HepG2 (cell line): ENCODE measurements at regions not wholly inside any gene's neighbourhood (a gene's known extent, or its start where the extent isn't known, plus 50 kb on each side); places are given as distances from the start of the nearest gene placed in this dataset.

ENCODE experiments used
- ATAC-seq: fragments of 200-7000 bp; cut with Tn5 transposase; 3 replicates; pipeline ENCODE4 v1.9.1; 2020; ENCODE audit warnings: mild to moderate bottlenecking, moderate library complexity
- BruUV-seq: library from RNA; stranded (reverse); fragments of 400-500 nt; replicated peaks from 2 replicates; lab custom pipeline; 2021; lab: Mats Ljungman, UMichigan
- CTCF ChIA-PET: fragments of 300-600 bp; formaldehyde crosslinking; extraction: SDS; loops from one replicate; lab custom pipeline; 2021; ENCODE audit warnings: low total read pairs, inconsistent platforms, low intra/inter-chr PET ratio; lab: Yijun Ruan, JAX
- POLR2A ChIA-PET: fragments of 350-600 bp; sonication (Branson Sonifier 250); formaldehyde crosslinking; loops from one replicate; lab custom pipeline; 2020; ENCODE audit warnings: antibody characterized with exemption, inconsistent platforms; lab: Yijun Ruan, JAX
- DNase-seq: peaks from one replicate; pipeline ENCODE4 v3.0.0-alpha.2; 2015; ENCODE audit warnings: low spot score
- FAIRE-seq: peaks from 3 replicates; lab custom pipeline; 2011; peaks lifted over from hg19 to GRCh38; lab: Jason Lieb, UNC
- H2AFZ ChIP-seq: one replicate; pipeline ENCODE4 v1.6.1; 2011; ENCODE audit warnings: low read length, inconsistent platforms
- H3K27ac ChIP-seq: fragments of 300-600 bp; 3 replicates; pipeline ENCODE4 v1.8.0; 2011; ENCODE audit warnings: mixed run types, mild to moderate bottlenecking, mixed read lengths, low read length, inconsistent platforms; ENCODE audit not compliant: insufficient read depth; ENCODE audit errors: extremely low read length
- H3K27me3 ChIP-seq, 2 experiments: fragments of 200-600 bp in 1 of 2; 2 replicates in 1 of 2; 3 replicates in 1 of 2; pipeline versions ENCODE4 v1.6.0 to v1.8.0; 2011; ENCODE audit warnings: low read length in 2 of 2, mild to moderate bottlenecking in 2 of 2, moderate library complexity in 2 of 2, inconsistent platforms in 1 of 2; ENCODE audit not compliant: insufficient read depth in 2 of 2, control insufficient read depth in 1 of 2
- H3K36me3 ChIP-seq, 2 experiments: fragments of 200-600 bp in 1 of 2; replicated peaks in 1 of 2; 2 replicates in 1 of 2; 3 replicates in 1 of 2; pipeline versions ENCODE4 v1.5.1 to v1.8.0; 2011; ENCODE audit warnings: low read length in 2 of 2, inconsistent platforms in 1 of 2; ENCODE audit not compliant: insufficient read depth in 2 of 2, control insufficient read depth in 1 of 2
- H3K4me1 ChIP-seq: 2 replicates; pipeline ENCODE4 v1.5.1; 2012; ENCODE audit warnings: low read length, inconsistent platforms; ENCODE audit not compliant: insufficient read depth
- H3K4me2 ChIP-seq: 2 replicates; pipeline ENCODE4 v1.6.0; 2011; ENCODE audit warnings: low read depth, low read length, inconsistent platforms
- H3K4me3 ChIP-seq, 3 experiments: fragments of 200-600 bp in 1 of 3; sonication (generic), shearing (Covaris generic) in 1 of 3; replicated peaks in 1 of 3; 2 replicates each; pipeline ENCODE4 v1.5.1; 2011 to 2016; ENCODE audit warnings: low read length in 3 of 3, inconsistent platforms in 2 of 3, low read depth in 2 of 3, mild to moderate bottlenecking in 2 of 3, control low read depth in 1 of 3, mixed read lengths in 1 of 3; ENCODE audit not compliant: insufficient read depth in 1 of 3
- H3K79me2 ChIP-seq: one replicate; pipeline ENCODE4 v1.6.1; 2011; ENCODE audit warnings: low read length, inconsistent platforms; ENCODE audit not compliant: insufficient read depth
- H3K9ac ChIP-seq: 2 replicates; pipeline ENCODE4 v1.6.0; 2011; ENCODE audit warnings: mild to moderate bottlenecking, low read depth, low read length, inconsistent platforms; ENCODE audit not compliant: insufficient read depth
- H3K9me3 ChIP-seq: 2 replicates; pipeline ENCODE4 v1.5.1; 2012; ENCODE audit warnings: mild to moderate bottlenecking, low read length
- H4K20me1 ChIP-seq: 2 replicates; pipeline ENCODE4 v1.6.0; 2011; ENCODE audit warnings: inconsistent platforms, mild to moderate bottlenecking, low read length, moderate library complexity; ENCODE audit not compliant: insufficient read depth
- DNMT1 ChIP-seq: sonication (generic); formaldehyde crosslinking; IDR thresholded peaks from 2 replicates; pipeline ENCODE4 v1.5.1; 2020; ENCODE audit warnings: mild to moderate bottlenecking, missing genetic modification reagents
- EP300 ChIP-seq, 3 experiments: sonication (generic) in 1 of 3; formaldehyde crosslinking in 1 of 3; IDR thresholded peaks; 2 replicates each; pipeline versions ENCODE4 v1.5.1 to v1.6.1; 2011 to 2020; ENCODE audit warnings: low read depth in 2 of 3, low read length in 2 of 3, borderline replicate concordance in 1 of 3, improper control_type of control experiment in 1 of 3, mild to moderate bottlenecking in 1 of 3, missing genetic modification reagents in 1 of 3, moderate library complexity in 1 of 3
- HNRNPLL ChIP-seq: fragments of 200-400 bp; formaldehyde crosslinking; IDR thresholded peaks from 2 replicates; pipeline ENCODE4 v1.6.1; 2017; ENCODE audit warnings: mild to moderate bottlenecking, low read depth, low read length; ENCODE audit not compliant: poor library complexity, severe bottlenecking
- KDM6A ChIP-seq: IDR thresholded peaks from 2 replicates; pipeline ENCODE4 v1.6.1; 2016; ENCODE audit warnings: low read depth
- MTF2 ChIP-seq: sonication (generic); formaldehyde crosslinking; IDR thresholded peaks from 2 replicates; pipeline ENCODE4 v1.5.0; 2020; ENCODE audit warnings: missing genetic modification reagents, borderline replicate concordance
- NPAS2 ChIP-seq: sonication (generic); formaldehyde crosslinking; IDR thresholded peaks from 2 replicates; pipeline ENCODE4 v1.8.0; 2022; ENCODE audit warnings: mild to moderate bottlenecking, missing genetic modification reagents, borderline replicate concordance
- RBAK ChIP-seq: sonication (generic); formaldehyde crosslinking; IDR thresholded peaks from 2 replicates; pipeline ENCODE4 v1.5.1; 2020; ENCODE audit warnings: mild to moderate bottlenecking, missing genetic modification reagents
- TARDBP ChIP-seq: sonication (generic); formaldehyde crosslinking; IDR thresholded peaks from 2 replicates; pipeline ENCODE4 v1.8.0; 2022; ENCODE audit warnings: mild to moderate bottlenecking, missing genetic modification reagents
- THYN1 ChIP-seq: sonication (generic); formaldehyde crosslinking; IDR thresholded peaks from 2 replicates; pipeline ENCODE4 v1.8.1; 2023; ENCODE audit warnings: low read depth, mild to moderate bottlenecking, moderate library complexity, missing genetic modification reagents, borderline replicate concordance
- ZFX ChIP-seq: sonication (generic); formaldehyde crosslinking; IDR thresholded peaks from 2 replicates; pipeline ENCODE4 v1.4.0; 2020; ENCODE audit warnings: mild to moderate bottlenecking, low read depth, missing genetic modification reagents, moderate library complexity
- ZNF207 ChIP-seq: fragments of 450-650 bp; IDR thresholded peaks from 2 replicates; pipeline ENCODE4 v1.6.1; 2016; ENCODE audit warnings: antibody characterized with exemption, borderline replicate concordance
- ZNF224 ChIP-seq: sonication (generic); formaldehyde crosslinking; IDR thresholded peaks from 2 replicates; pipeline ENCODE4 v1.5.0; 2020; ENCODE audit warnings: mild to moderate bottlenecking, missing genetic modification reagents
- ZNF235 ChIP-seq: sonication (generic); formaldehyde crosslinking; IDR thresholded peaks from 2 replicates; pipeline ENCODE4 v1.8.1; 2023; ENCODE audit warnings: mild to moderate bottlenecking, missing genetic modification reagents, borderline replicate concordance
- ZNF30 ChIP-seq: sonication (generic); formaldehyde crosslinking; IDR thresholded peaks from 2 replicates; pipeline ENCODE4 v1.5.0; 2020; ENCODE audit warnings: mild to moderate bottlenecking, missing genetic modification reagents
- ZNF367 ChIP-seq: sonication (generic); formaldehyde crosslinking; IDR thresholded peaks from 2 replicates; pipeline ENCODE4 v1.4.0; 2020; ENCODE audit warnings: missing genetic modification reagents, borderline replicate concordance
- WGBS: methylation state at CpG from one replicate; pipeline ENCODE4 v1.1.6; 2017; ENCODE audit warnings: low lambda C conversion rate; 5-methylcytosine and 5-hydroxymethylcytosine counted together
- in situ Hi-C: cut with HindIII; loops from 2 replicates; pipeline ENCODE4 v1.10.0; 2017; ENCODE audit warnings: low pct_unique_long_range_greater_than_20kb; ENCODE audit not compliant: extremely low pct_ligation_motif_present
- intact Hi-C: fragments of 100-400 bp; cut with micrococcal nuclease; formaldehyde crosslinking; loops from one replicate; pipeline ENCODE4 v1.10.0; 2022; ENCODE audit not compliant: unreplicated experiment
- TF ChIP-seq, protein P1 (sequence below): sonication (generic); formaldehyde crosslinking; IDR thresholded peaks from 2 replicates; pipeline ENCODE4 v1.5.1; 2020; ENCODE audit warnings: missing genetic modification reagents, mild to moderate bottlenecking, borderline replicate concordance
- TF ChIP-seq, protein P2 (sequence below): sonication (generic); formaldehyde crosslinking; IDR thresholded peaks from 2 replicates; pipeline ENCODE4 v1.8.1; 2023; ENCODE audit warnings: mild to moderate bottlenecking, inconsistent platforms, moderate library complexity, missing genetic modification reagents, borderline replicate concordance
- TF ChIP-seq, protein P3 (sequence below): sonication (generic); formaldehyde crosslinking; IDR thresholded peaks from 2 replicates; pipeline ENCODE4 v1.8.1; 2023; ENCODE audit warnings: missing genetic modification reagents, mild to moderate bottlenecking, borderline replicate concordance
- TF ChIP-seq, protein P4 (sequence below): sonication (generic); formaldehyde crosslinking; IDR thresholded peaks from 2 replicates; pipeline ENCODE4 v1.4.0; 2020; ENCODE audit warnings: missing genetic modification reagents

DNA sequence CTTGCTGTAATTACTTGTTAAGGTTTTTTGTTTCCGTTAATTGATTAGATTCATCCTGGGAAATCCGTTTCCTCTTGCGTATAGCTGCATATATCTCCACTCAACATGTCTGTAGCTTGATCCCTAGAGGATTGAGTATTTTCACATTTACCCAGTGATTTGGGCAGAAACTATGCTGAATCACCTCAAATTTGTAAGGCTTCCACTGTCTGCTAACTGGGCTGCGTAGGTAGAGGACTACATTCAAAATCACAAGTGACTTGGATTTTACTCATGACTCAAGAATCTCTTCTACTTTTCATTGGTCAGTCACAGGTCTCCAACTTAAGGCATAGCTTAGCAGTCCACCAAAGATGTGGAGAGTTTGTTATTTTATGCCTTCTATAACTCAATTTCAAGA, 141.8 kb downstream of the POLR1F start:
- no peak overlapping the region for H3K4me2 ChIP-seq
- H3K4me1 ChIP-seq, result no peaks in the 10 kb centered on the region
- intact Hi-C loops, result no loop called here
- ChIA-PET CTCF (no interaction called here), POLR2A (no interaction called here)
- no TSS peak for BruUV-seq
- DNase-seq, result no peak
- H2AFZ ChIP-seq, result no peak overlapping the region
- H3K36me3 ChIP-seq, result no peaks in the 10 kb centered on the region
- H3K79me2 ChIP-seq, result no peaks in the 10 kb centered on the region
- H3K4me3 ChIP-seq, result no peak overlapping the region
- no peak overlapping the region for H3K9ac ChIP-seq
- H3K27me3 ChIP-seq, result no peaks in the 10 kb centered on the region
- H4K20me1 ChIP-seq, result no peaks in the 10 kb centered on the region
- no peak for ATAC-seq
- FAIRE-seq, result no peak
- peaks cover 52% of the 10 kb centered on the region for H3K9me3 ChIP-seq
- no peak for TF ChIP-seq RBAK
- TF ChIP-seq ZNF367, result no peak
- TF ChIP-seq KDM6A (CRISPR knock-in tag), result no peak
- no peak for TF ChIP-seq ZNF30 (CRISPR knock-in tag)
- TF ChIP-seq, protein P1, sequence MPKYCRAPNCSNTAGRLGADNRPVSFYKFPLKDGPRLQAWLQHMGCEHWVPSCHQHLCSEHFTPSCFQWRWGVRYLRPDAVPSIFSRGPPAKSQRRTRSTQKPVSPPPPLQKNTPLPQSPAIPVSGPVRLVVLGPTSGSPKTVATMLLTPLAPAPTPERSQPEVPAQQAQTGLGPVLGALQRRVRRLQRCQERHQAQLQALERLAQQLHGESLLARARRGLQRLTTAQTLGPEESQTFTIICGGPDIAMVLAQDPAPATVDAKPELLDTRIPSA, result no peak
- TF ChIP-seq ZNF235 (CRISPR knock-in tag), result no peak
- no peak for TF ChIP-seq ZNF207
- TF ChIP-seq MTF2 (CRISPR knock-in tag), result no peak
- no peak for TF ChIP-seq ZNF224
- TF ChIP-seq NPAS2 (CRISPR knock-in tag), result no peak
- TF ChIP-seq, protein P2, sequence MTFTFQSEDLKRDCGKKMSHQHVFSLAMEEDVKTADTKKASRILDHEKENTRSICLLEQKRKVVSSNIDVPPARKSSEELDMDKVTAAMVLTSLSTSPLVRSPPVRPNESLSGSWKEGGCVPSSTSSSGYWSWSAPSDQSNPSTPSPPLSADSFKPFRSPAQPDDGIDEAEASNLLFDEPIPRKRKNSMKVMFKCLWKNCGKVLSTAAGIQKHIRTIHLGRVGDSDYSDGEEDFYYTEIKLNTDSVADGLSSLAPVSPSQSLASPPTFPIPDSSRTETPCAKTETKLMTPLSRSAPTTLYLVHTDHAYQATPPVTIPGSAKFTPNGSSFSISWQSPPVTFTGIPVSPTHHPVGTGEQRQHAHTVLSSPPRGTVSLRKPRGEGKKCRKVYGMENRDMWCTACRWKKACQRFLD (CRISPR knock-in tag), result no peak
- no peak for TF ChIP-seq TARDBP (CRISPR knock-in tag)
- no peak for TF ChIP-seq ZFX (CRISPR knock-in tag)
- TF ChIP-seq HNRNPLL, result no peak
- TF ChIP-seq, protein P3, sequence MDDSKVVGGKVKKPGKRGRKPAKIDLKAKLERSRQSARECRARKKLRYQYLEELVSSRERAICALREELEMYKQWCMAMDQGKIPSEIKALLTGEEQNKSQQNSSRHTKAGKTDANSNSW (CRISPR knock-in tag), result no peak
- no peak for TF ChIP-seq EP300 (IDR thresholded peaks at IDR 0.05; ENCODE audit: low read depth in 2 of 2, low read length in 2 of 2)
- no peak for TF ChIP-seq EP300 (CRISPR knock-in tag; IDR thresholded peaks at IDR 0.05; ENCODE audit: borderline replicate concordance)
- no peak for TF ChIP-seq DNMT1 (CRISPR knock-in tag)
- TF ChIP-seq THYN1 (CRISPR knock-in tag), result no peak
- TF ChIP-seq, protein P4, sequence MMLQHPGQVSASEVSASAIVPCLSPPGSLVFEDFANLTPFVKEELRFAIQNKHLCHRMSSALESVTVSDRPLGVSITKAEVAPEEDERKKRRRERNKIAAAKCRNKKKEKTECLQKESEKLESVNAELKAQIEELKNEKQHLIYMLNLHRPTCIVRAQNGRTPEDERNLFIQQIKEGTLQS, result no peak
- in situ Hi-C loops, result no loop called here
- no peak overlapping the region for H3K27ac ChIP-seq
- 19% methylated on average over 4 of the region's 4 CpGs for WGBS
